Upper lobe of right lung (tissue), 1 donor: ENCODE measurements at regions not wholly inside any gene's neighbourhood (a gene's known extent, or its start where the extent isn't known, plus 50 kb on each side); places are given as distances from the start of the nearest gene placed in this dataset.
"Not testable (repeated sequence)": the region's sequence is repeated elsewhere in the genome, so short reads cannot be mapped to it uniquely, and the experiment has no call there.

Experiments
- ATAC-seq: fragments of 200-7000 bp; cut with Tn5 transposase; one replicate; pipeline ENCODE4 v1.9.1; 2020; ENCODE audit warnings: mild to moderate bottlenecking, moderate library complexity
- DNase-seq: peaks from one replicate; pipeline ENCODE4 v3.0.0-alpha.2; 2020
- H3K27ac ChIP-seq: fragments of 200-600 bp; one replicate; pipeline ENCODE4 v1.8.0; 2022
- H3K27me3 ChIP-seq: fragments of 200-600 bp; one replicate; pipeline ENCODE4 v1.8.0; 2022; ENCODE audit warnings: mild to moderate bottlenecking
- H3K36me3 ChIP-seq: fragments of 200-600 bp; one replicate; pipeline ENCODE4 v1.8.0; 2022
- H3K4me1 ChIP-seq: fragments of 200-600 bp; one replicate; pipeline ENCODE4 v1.8.0; 2022
- H3K4me3 ChIP-seq: fragments of 200-600 bp; one replicate; pipeline ENCODE4 v1.8.0; 2022; ENCODE audit warnings: mild to moderate bottlenecking
- H3K9me3 ChIP-seq: fragments of 200-600 bp; one replicate; pipeline ENCODE4 v1.8.0; 2022
- CTCF ChIP-seq: fragments of 200-600 bp; IDR thresholded peaks from one replicate; pipeline ENCODE4 v1.8.0; 2022; ENCODE audit warnings: antibody characterized with exemption
- intact Hi-C: fragments of 100-400 bp; cut with DNase I; formaldehyde crosslinking; loops from one replicate; pipeline ENCODE4 v1.11.0; 2022
- donor health status: DM: no; HTN: yes; CAD: no; lungs with severe emphysema.

- TF ChIP-seq CTCF: no peak
- Histone ChIP-seq H3K9me3 (no peaks in the 10 kb centered on the region), H3K4me3 (no peak overlapping the region), H3K27me3 (no peaks in the 10 kb centered on the region), H3K27ac (no peak overlapping the region), H3K4me1 (no peaks in the 10 kb centered on the region), H3K36me3 (no peaks in the 10 kb centered on the region)
- DNase-seq (no peak), ATAC-seq (no peak)
- intact Hi-C loops: no loop called here
Measured at GRCh38 chr1:233722212-233722979, 108.5 kb downstream of the KCNK1 start.

- TF ChIP-seq CTCF: no peak
- intact Hi-C loops: no loop called here
- no peak for DNase-seq
- Histone ChIP-seq H3K4me3 (no peak overlapping the region), H3K4me1 (no peaks in the 10 kb centered on the region), H3K9me3 (no peaks in the 10 kb centered on the region), H3K27me3 (no peaks in the 10 kb centered on the region), H3K36me3 (no peaks in the 10 kb centered on the region), H3K27ac (no peak overlapping the region)
- no peak for ATAC-seq
Measured at GRCh38 chr1:233723387-233723786, 109.5 kb downstream of the KCNK1 start.

DNA sequence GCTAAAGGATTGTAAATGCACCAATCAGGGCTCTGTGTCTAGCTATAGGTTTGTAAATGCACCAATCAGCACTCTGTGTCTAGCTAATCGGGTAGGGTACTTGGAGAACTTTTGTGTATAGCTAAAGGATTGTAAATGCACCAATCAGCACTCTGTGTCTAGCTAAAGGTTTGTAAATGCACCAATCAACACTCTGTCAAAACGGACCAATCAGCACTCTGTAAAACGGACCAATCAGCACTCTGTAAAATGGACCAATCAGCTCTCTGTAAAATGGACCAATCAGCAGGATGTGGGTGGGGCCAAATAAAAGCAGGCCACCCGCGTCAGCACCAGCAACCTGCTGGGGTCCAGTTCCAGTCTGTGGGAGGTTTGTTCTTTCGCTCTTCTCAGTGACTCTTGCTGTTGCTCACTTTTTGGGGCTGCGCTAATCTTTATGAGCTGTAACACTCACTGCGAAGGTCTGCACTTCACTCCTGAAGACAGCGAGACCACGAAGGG, 110.3 kb downstream of the KCNK1 start:
- H3K4me1 ChIP-seq, H3K27ac ChIP-seq, H3K27me3 ChIP-seq, H3K4me3 ChIP-seq, intact Hi-C loops, H3K9me3 ChIP-seq, DNase-seq, H3K36me3 ChIP-seq, ATAC-seq: not testable (repeated sequence)

DNA sequence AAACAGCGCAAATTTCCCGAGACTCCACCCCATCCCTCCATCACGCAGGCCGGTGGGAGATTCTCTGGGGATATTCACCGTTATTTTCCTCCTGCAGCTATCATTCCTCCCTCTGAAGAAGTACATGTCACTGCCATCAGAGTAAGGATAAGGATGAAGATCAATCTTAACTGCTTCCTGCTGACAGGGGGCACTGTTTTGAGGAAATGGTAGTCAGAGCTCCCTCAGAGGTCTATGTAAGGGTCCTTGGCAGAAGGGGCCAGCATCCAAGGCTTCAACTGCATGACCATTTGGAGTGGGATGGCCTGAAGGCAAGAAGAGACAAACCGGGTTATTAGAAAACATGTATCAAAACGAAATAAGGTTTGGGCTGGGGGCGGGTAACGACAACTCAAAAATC, 111.5 kb downstream of the KCNK1 start:
- Histone ChIP-seq H3K9me3 (no peaks in the 10 kb centered on the region), H3K27ac (no peak overlapping the region), H3K27me3 (no peaks in the 10 kb centered on the region), H3K4me1 (no peaks in the 10 kb centered on the region), H3K36me3 (no peaks in the 10 kb centered on the region), H3K4me3 (no peak overlapping the region)
- no peak for DNase-seq
- ATAC-seq: no peak
- intact Hi-C loops: no loop called here
- no peak for TF ChIP-seq CTCF

GRCh38 chr1:233728721-233729120, 114.8 kb downstream of the KCNK1 start:
- intact Hi-C loops: no loop called here
- Histone ChIP-seq H3K27me3 (no peaks in the 10 kb centered on the region), H3K36me3 (no peaks in the 10 kb centered on the region), H3K4me1 (no peaks in the 10 kb centered on the region), H3K4me3 (no peak overlapping the region), H3K27ac (no peak overlapping the region), H3K9me3 (no peaks in the 10 kb centered on the region)
- no peak for TF ChIP-seq CTCF
- no peak for ATAC-seq
- DNase-seq: no peak

- Histone ChIP-seq H3K4me3 (no peak overlapping the region), H3K36me3 (no peaks in the 10 kb centered on the region), H3K27me3 (no peaks in the 10 kb centered on the region), H3K4me1 (no peaks in the 10 kb centered on the region), H3K9me3 (no peaks in the 10 kb centered on the region), H3K27ac (no peak overlapping the region)
- no peak for ATAC-seq
- intact Hi-C loops: no loop called here
- DNase-seq: no peak
- TF ChIP-seq CTCF: no peak
Measured at GRCh38 chr1:233730380-233730779, 116.5 kb downstream of the KCNK1 start.
